ENCODE measurements at regions not wholly inside any gene's neighbourhood (a gene's known extent, or its start where the extent isn't known, plus 50 kb on each side); places are given as distances from the start of the nearest gene placed in this dataset.

DNA sequence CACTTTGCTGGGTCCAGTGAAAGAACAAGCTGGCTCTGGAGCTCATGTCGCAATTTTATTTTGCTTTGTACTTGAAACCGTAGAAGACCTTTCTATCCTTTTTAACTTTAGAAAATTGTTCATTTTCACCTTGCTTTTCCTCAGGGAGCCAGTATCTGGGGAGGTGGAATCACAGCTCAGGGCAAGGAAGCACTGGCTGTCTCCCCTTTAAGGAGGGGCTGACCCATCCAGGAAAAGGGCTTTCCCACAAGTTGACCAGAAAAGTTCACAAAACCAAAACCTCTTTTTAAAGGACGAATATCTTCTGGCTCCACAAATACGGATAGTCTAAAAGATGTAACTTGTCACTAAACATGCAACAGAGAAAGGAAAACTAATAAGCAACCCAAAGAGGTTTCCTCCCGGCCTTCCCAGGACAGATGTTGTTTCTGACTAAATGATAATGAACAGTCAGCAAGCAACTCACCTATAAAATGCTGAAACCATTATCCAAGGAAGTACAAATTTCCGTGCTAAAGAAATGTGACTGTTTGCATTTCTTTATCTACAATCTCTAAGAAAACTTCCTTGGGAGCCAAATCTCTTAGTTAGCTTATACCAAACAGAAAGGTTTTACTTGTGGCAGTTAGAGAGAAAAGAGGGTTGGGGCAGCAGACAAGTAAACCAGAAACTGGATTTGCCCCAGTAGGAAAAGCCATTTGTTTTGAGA lies 278.2 kb downstream of the PLK2 start:
- TF ChIP-seq, protein P1, sequence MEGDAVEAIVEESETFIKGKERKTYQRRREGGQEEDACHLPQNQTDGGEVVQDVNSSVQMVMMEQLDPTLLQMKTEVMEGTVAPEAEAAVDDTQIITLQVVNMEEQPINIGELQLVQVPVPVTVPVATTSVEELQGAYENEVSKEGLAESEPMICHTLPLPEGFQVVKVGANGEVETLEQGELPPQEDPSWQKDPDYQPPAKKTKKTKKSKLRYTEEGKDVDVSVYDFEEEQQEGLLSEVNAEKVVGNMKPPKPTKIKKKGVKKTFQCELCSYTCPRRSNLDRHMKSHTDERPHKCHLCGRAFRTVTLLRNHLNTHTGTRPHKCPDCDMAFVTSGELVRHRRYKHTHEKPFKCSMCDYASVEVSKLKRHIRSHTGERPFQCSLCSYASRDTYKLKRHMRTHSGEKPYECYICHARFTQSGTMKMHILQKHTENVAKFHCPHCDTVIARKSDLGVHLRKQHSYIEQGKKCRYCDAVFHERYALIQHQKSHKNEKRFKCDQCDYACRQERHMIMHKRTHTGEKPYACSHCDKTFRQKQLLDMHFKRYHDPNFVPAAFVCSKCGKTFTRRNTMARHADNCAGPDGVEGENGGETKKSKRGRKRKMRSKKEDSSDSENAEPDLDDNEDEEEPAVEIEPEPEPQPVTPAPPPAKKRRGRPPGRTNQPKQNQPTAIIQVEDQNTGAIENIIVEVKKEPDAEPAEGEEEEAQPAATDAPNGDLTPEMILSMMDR (IDR thresholded peaks at IDR 0.05), result no peak
- no peak for TF ChIP-seq EZH2 (IDR thresholded peaks at IDR 0.05; ENCODE audit: borderline replicate concordance, insufficient read depth, low read depth, low read length, poor library complexity, severe bottlenecking)
